Activated B cell treated with CpG ODN at 0.5 μM for 24 hours (primary cell): ENCODE measurements at regions not wholly inside any gene's neighbourhood (a gene's known extent, or its start where the extent isn't known, plus 50 kb on each side); places are given as distances from the start of the nearest gene placed in this dataset.

Experiments used
- ATAC-seq: fragments of 200-7000 bp; cut with Tn5 transposase; one replicate; pipeline ENCODE4 v1.10.0; 2021; ENCODE audit warnings: low read depth, mild to moderate bottlenecking, moderate library complexity
- CTCF ChIA-PET: fragments of 350-600 bp; sonication (Branson Sonifier 250); formaldehyde crosslinking; loops from one replicate; lab custom pipeline; 2021; ENCODE audit warnings: antibody characterized with exemption; lab: Charles Lee
- POLR2A ChIA-PET: fragments of 350-600 bp; sonication (Branson Sonifier 250); formaldehyde crosslinking; loops from one replicate; lab custom pipeline; 2021; ENCODE audit warnings: antibody characterized with exemption; lab: Charles Lee
- DNase-seq: peaks from one replicate; pipeline ENCODE4 v3.0.0; 2022
- H3K27ac Mint-ChIP-seq: one replicate; pipeline ENCODE4 v1.8.0; 2020; ENCODE audit warnings: mixed read lengths
- H3K27me3 Mint-ChIP-seq: one replicate; pipeline ENCODE4 v1.8.0; 2021; ENCODE audit warnings: mixed read lengths
- H3K36me3 Mint-ChIP-seq: one replicate; pipeline ENCODE4 v1.8.0; 2021; ENCODE audit warnings: low read depth, mixed read lengths
- H3K4me1 Mint-ChIP-seq: one replicate; pipeline ENCODE4 v1.8.0; 2021; ENCODE audit warnings: mixed read lengths
- H3K4me3 Mint-ChIP-seq: one replicate; pipeline ENCODE4 v1.8.0; 2020; ENCODE audit warnings: mild to moderate bottlenecking, mixed read lengths
- H3K9me3 Mint-ChIP-seq: one replicate; pipeline ENCODE4 v1.8.0; 2020; ENCODE audit warnings: mixed read lengths
- intact Hi-C: fragments of 100-400 bp; cut with micrococcal nuclease; formaldehyde crosslinking; loops from one replicate; pipeline ENCODE4 v1.15.1; 2024
- TF ChIP-seq, protein P1 (sequence below): fragments of 200-600 bp; IDR thresholded peaks from one replicate; pipeline ENCODE4 v1.8.0; 2022; ENCODE audit warnings: antibody characterized with exemption, mild to moderate bottlenecking

DNA sequence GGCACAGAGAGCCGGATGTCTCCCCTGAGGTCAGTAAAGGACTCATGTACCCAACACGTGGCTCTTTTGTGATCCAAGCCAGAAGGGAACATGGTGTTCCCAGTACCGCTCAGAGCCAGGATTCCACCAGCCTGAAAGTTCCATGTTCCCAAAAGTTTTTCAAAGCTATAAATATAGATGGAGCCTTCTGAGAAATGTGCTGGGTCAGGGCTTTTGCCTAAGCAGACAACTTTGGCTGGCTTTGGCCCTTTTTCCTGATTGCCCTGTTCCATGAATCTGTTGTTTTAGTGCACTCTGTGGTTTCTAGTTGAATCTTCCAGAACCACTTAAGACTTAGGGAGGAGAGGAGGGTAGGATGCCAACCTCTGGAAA, 128.5 kb upstream of the HS3ST2 start:
- Mint-ChIP-seq H3K9me3 (peaks cover 4% of the 10 kb centered on the region), H3K4me3 (no peak overlapping the region), H3K4me1 (peaks cover 3% of the 10 kb centered on the region), H3K27me3 (peaks cover 3% of the 10 kb centered on the region), H3K36me3 (no peaks in the 10 kb centered on the region), H3K27ac (no peak overlapping the region)
- CTCF ChIA-PET = no interaction called here
- no peak for DNase-seq
- ATAC-seq = no peak
- TF ChIP-seq, protein P1, sequence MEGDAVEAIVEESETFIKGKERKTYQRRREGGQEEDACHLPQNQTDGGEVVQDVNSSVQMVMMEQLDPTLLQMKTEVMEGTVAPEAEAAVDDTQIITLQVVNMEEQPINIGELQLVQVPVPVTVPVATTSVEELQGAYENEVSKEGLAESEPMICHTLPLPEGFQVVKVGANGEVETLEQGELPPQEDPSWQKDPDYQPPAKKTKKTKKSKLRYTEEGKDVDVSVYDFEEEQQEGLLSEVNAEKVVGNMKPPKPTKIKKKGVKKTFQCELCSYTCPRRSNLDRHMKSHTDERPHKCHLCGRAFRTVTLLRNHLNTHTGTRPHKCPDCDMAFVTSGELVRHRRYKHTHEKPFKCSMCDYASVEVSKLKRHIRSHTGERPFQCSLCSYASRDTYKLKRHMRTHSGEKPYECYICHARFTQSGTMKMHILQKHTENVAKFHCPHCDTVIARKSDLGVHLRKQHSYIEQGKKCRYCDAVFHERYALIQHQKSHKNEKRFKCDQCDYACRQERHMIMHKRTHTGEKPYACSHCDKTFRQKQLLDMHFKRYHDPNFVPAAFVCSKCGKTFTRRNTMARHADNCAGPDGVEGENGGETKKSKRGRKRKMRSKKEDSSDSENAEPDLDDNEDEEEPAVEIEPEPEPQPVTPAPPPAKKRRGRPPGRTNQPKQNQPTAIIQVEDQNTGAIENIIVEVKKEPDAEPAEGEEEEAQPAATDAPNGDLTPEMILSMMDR = no peak
- intact Hi-C loops = no loop called here
- POLR2A ChIA-PET = no interaction called here

DNA sequence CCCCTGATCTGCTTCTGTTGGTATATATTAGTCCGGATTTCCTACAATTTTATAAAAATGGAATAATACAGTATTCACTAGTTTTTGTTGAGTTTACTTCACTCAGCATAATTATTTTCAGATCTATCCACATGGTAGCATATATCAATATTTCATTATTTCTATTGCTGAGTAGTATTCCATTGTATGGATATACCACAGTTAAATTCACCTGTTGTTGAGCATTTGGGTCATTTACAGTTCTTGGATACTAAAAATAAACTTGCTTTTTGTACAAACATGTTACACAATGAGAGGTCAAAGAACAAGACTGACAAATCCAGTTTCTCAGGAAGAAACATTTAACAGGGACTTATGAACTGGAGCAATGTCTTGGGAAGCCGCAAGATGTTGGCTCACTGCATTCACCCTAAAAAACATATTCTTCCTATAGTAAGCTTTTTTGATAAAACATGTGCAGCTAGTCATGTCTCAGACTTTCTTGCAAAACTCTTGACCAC, 126.9 kb upstream of the HS3ST2 start:
- TF ChIP-seq, protein P1 = no peak
- intact Hi-C loops = no loop called here
- Mint-ChIP-seq H3K9me3 (peaks cover 4% of the 10 kb centered on the region), H3K36me3 (no peaks in the 10 kb centered on the region), H3K4me3 (no peak overlapping the region), H3K4me1 (peaks cover 3% of the 10 kb centered on the region), H3K27ac (no peak overlapping the region), H3K27me3 (peaks cover 3% of the 10 kb centered on the region)
- ChIA-PET CTCF (interaction anchor here (0.6 kb wide), 1 partner anchor 16 kb away, joined by 3 read pairs; no protein-coding TSS in a partner anchor), POLR2A (no interaction called here)
- no peak for ATAC-seq
- DNase-seq = no peak

DNA sequence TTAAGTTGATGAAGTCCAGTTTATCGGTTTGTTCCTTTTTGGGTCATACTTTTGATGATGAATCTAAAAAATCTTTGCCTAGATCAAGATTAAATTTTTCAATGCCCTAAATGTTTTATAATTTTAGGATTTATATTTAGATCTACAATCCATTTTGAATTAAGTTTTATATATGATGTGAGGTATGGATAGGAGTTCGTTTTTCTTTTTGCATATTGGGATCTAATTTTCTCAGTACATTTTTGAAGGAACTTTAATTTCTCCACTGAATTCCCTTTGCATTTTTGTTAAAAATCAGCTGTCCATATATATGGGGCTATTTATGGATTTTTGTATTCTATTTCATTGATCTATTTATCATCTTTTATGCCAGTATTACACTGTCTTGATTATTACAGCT, 125.5 kb upstream of the HS3ST2 start:
- Mint-ChIP-seq H3K9me3 (peaks cover 4% of the 10 kb centered on the region), H3K27ac (no peak overlapping the region), H3K4me1 (peaks cover 3% of the 10 kb centered on the region), H3K27me3 (no peaks in the 10 kb centered on the region), H3K4me3 (no peak overlapping the region), H3K36me3 (no peaks in the 10 kb centered on the region)
- ATAC-seq (no peak), DNase-seq (no peak)
- ChIA-PET POLR2A (no interaction called here), CTCF (no interaction called here)
- TF ChIP-seq, protein P1 = no peak
- intact Hi-C loops = no loop called here

DNA sequence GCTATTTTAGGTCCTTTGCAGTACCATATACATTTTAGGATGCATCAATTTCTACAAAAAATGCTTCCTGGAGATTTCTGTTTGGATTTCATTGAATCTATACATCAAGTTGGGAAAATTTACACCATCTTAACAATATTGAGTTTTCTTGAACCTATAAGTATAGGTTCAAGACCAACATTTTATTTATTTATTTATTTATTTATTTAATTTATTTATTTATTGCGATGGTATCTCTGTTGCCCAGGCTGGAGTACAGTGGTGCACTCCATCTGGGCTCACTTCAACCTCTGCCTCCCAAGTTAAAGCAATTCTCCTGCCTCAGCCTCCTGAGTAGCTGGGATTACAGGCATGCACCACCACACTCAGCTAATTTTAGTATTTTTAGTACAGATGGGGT, 125.0 kb upstream of the HS3ST2 start:
- intact Hi-C loops = no loop called here
- ChIA-PET POLR2A (no interaction called here), CTCF (no interaction called here)
- Mint-ChIP-seq H3K4me1 (peaks cover 3% of the 10 kb centered on the region), H3K36me3 (no peaks in the 10 kb centered on the region), H3K27ac (no peak overlapping the region), H3K4me3 (no peak overlapping the region), H3K9me3 (peaks cover 4% of the 10 kb centered on the region), H3K27me3 (no peaks in the 10 kb centered on the region)
- TF ChIP-seq, protein P1 = no peak
- DNase-seq (no peak), ATAC-seq (no peak)

DNA sequence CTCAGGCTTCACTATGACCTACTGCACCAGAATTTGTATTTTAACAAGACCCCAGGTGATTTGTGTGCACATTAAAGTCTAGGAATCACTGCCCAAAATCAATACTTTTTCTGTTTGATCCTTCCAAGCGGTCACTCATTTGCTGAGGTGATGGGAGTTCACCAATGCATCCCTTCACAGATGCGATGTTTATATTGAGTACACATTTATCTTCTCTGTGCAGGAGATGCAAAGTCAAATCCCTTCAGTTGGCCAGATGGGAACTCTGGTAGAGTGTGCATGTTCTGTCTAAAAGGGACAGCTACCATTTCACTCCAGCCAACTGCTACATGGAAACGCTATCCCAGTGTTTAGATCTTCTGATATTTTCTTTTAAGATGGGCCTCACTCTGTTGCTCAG, 122.6 kb upstream of the HS3ST2 start:
- TF ChIP-seq, protein P1 = no peak
- intact Hi-C loops = no loop called here
- CTCF ChIA-PET = no interaction called here
- peaks cover 4% of the 10 kb centered on the region for H3K9me3 Mint-ChIP-seq
- DNase-seq = no peak
- POLR2A ChIA-PET = no interaction called here
- no peaks in the 10 kb centered on the region for H3K4me1 Mint-ChIP-seq
- no peaks in the 10 kb centered on the region for H3K36me3 Mint-ChIP-seq
- no peak for ATAC-seq
- H3K27ac Mint-ChIP-seq = no peak overlapping the region
- no peak overlapping the region for H3K4me3 Mint-ChIP-seq
- H3K27me3 Mint-ChIP-seq = peaks cover 1% of the 10 kb centered on the region
